NCI-H510A treated with DMSO at 0.1 percent for 48 hours (cell line): ENCODE measurements at regions not wholly inside any gene's neighbourhood (a gene's known extent, or its start where the extent isn't known, plus 50 kb on each side); places are given as distances from the start of the nearest gene placed in this dataset.

Experiments
- DNase-seq: peaks from one replicate; lab custom pipeline; 2025; lab: John Stamatoyannopoulos, UW

- DNase-seq, result no peak
Observed at GRCh38 chr7:11895337-11895736, 63.3 kb upstream of the THSD7A start.

GRCh38 chr7:11896663-11897062, 64.7 kb upstream of the THSD7A start:
- DNase-seq, result no peak

GRCh38 chr7:11899247-11899646, 67.2 kb upstream of the THSD7A start:
- no peak for DNase-seq

GRCh38 chr7:11910253-11910652, 78.3 kb upstream of the THSD7A start:
- no peak for DNase-seq

GRCh38 chr7:11911900-11912299, 79.9 kb upstream of the THSD7A start:
- no peak for DNase-seq

GRCh38 chr7:11914645-11915044, 82.6 kb upstream of the THSD7A start:
- no peak for DNase-seq

- DNase-seq, result no peak
Observed at GRCh38 chr7:11923376-11923930, 91.5 kb upstream of the THSD7A start.

GRCh38 chr7:11931307-11931706, 99.3 kb upstream of the THSD7A start:
- DNase-seq, result no peak

GRCh38 chr7:11934796-11935195, 102.8 kb upstream of the THSD7A start:
- DNase-seq, result no peak

GRCh38 chr7:11935905-11936304, 103.9 kb upstream of the THSD7A start:
- no peak for DNase-seq

GRCh38 chr7:11946794-11947193, 114.8 kb upstream of the THSD7A start:
- DNase-seq, result no peak

- no peak for DNase-seq
Observed at GRCh38 chr7:11950281-11950680, 118.3 kb upstream of the THSD7A start.

GRCh38 chr7:11950942-11951341, 118.9 kb upstream of the THSD7A start:
- DNase-seq, result no peak

GRCh38 chr7:11951909-11952308, 119.9 kb upstream of the THSD7A start:
- DNase-seq, result no peak

- no peak for DNase-seq
Observed at GRCh38 chr7:11952972-11953371, 121.0 kb upstream of the THSD7A start.

GRCh38 chr7:11956991-11957390, 125.0 kb upstream of the THSD7A start:
- no peak for DNase-seq

GRCh38 chr7:11957956-11958355, 126.0 kb upstream of the THSD7A start:
- DNase-seq, result no peak

GRCh38 chr7:11959121-11959520, 127.1 kb upstream of the THSD7A start:
- DNase-seq, result no peak

GRCh38 chr7:11960621-11961020, 128.6 kb upstream of the THSD7A start:
- no peak for DNase-seq

- DNase-seq, result no peak
Observed at GRCh38 chr7:11969643-11970042, 137.6 kb upstream of the THSD7A start.

GRCh38 chr7:11970132-11970531, 138.1 kb upstream of the THSD7A start:
- no peak for DNase-seq

GRCh38 chr7:11985376-11985775, 153.4 kb upstream of the THSD7A start:
- no peak for DNase-seq

GRCh38 chr7:11985971-11986370, 154.0 kb upstream of the THSD7A start:
- no peak for DNase-seq

- peak; percentile 75 for DNase-seq
Observed at GRCh38 chr7:11988186-11988585, 156.2 kb upstream of the THSD7A start.

- DNase-seq, result no peak
Observed at GRCh38 chr7:12002428-12002827, 170.4 kb upstream of the THSD7A start.
